Body of pancreas (tissue), 4 donors: ENCODE measurements at regions not wholly inside any gene's neighbourhood (a gene's known extent, or its start where the extent isn't known, plus 50 kb on each side); places are given as distances from the start of the nearest gene placed in this dataset.

Source experiments
- CTCF ChIP-seq, 7 experiments: fragments of 450-650 bp in 4 of 7; fragments of 200-600 bp in 3 of 7; sonication (generic) in 3 of 7; IDR thresholded peaks; one replicate each; pipeline ENCODE4 v1.5.1; 2016 to 2019; ENCODE audit warnings: antibody characterized with exemption in 7 of 7
- POLR2A ChIP-seq, 3 donors: fragments of 450-650 bp; IDR thresholded peaks; one replicate each; pipeline ENCODE4 v1.6.1; 2016; ENCODE audit warnings: antibody characterized with exemption in 3 of 3, mild to moderate bottlenecking in 2 of 3

- no peak for TF ChIP-seq POLR2A (IDR thresholded peaks at IDR 0.05)
- no peak for TF ChIP-seq CTCF (IDR thresholded peaks at IDR 0.05)
Measured at GRCh38 chr6:164871783-164872182, 437.6 kb downstream of the C6orf118 start.
